Skeletal muscle satellite cell (primary cell): ENCODE measurements at regions not wholly inside any gene's neighbourhood (a gene's known extent, or its start where the extent isn't known, plus 50 kb on each side); places are given as distances from the start of the nearest gene placed in this dataset.

ENCODE experiments used
- H3K27me3 ChIP-seq: 2 replicates; pipeline ENCODE4 v1.7.0; 2013; ENCODE audit warnings: low read length; ENCODE audit not compliant: control insufficient read depth, insufficient read depth
- H3K36me3 ChIP-seq: 2 replicates; pipeline ENCODE4 v1.7.0; 2013; ENCODE audit warnings: mild to moderate bottlenecking, control low read depth, low read length; ENCODE audit not compliant: insufficient read depth
- H3K4me1 ChIP-seq: 2 replicates; pipeline ENCODE4 v1.7.0; 2013; ENCODE audit warnings: low read length; ENCODE audit not compliant: control insufficient read depth, insufficient read depth
- H3K4me2 ChIP-seq: 2 replicates; pipeline ENCODE4 v1.7.0; 2013; ENCODE audit warnings: mild to moderate bottlenecking, low read length
- H3K4me3 ChIP-seq: 2 replicates; pipeline ENCODE4 v1.7.0; 2013; ENCODE audit warnings: low read length
- H3K9ac ChIP-seq: 2 replicates; pipeline ENCODE4 v1.7.0; 2013; ENCODE audit warnings: mild to moderate bottlenecking, low read depth, low read length, moderate library complexity
- H3K9me3 ChIP-seq: replicated peaks from 2 replicates; pipeline ENCODE4 v1.7.0; 2013; ENCODE audit warnings: mild to moderate bottlenecking, control low read depth, low read length

GRCh38 chr14:85947461-85948139, 417.7 kb downstream of the FLRT2 start:
- H3K9me3 ChIP-seq, result no peaks in the 10 kb centered on the region
- no peak overlapping the region for H3K4me3 ChIP-seq
- H3K4me2 ChIP-seq, result no peak overlapping the region
- no peaks in the 10 kb centered on the region for H3K27me3 ChIP-seq
- no peaks in the 10 kb centered on the region for H3K4me1 ChIP-seq
- no peaks in the 10 kb centered on the region for H3K36me3 ChIP-seq
- no peak overlapping the region for H3K9ac ChIP-seq

DNA sequence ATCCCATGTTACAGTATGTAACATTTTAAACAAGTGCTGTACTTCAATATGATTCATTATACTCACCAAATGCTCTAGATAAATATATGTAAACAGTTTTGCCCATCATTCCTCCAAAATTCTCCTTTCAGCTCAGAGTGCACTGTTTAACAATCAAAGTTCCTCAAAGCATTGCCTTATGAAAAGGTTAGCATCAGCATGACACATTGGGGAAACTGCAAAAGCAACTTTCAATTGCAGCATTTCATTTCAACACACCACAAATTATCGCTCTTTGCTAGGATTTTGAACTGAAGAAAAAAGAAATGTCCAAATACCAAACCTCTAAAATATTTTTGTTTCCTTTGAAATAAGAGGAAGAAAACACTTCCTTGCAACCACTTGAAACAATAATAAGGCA, 413.2 kb downstream of the FLRT2 start:
- Histone ChIP-seq H3K4me3 (no peak overlapping the region), H3K9me3 (no peaks in the 10 kb centered on the region), H3K36me3 (no peaks in the 10 kb centered on the region)

DNA sequence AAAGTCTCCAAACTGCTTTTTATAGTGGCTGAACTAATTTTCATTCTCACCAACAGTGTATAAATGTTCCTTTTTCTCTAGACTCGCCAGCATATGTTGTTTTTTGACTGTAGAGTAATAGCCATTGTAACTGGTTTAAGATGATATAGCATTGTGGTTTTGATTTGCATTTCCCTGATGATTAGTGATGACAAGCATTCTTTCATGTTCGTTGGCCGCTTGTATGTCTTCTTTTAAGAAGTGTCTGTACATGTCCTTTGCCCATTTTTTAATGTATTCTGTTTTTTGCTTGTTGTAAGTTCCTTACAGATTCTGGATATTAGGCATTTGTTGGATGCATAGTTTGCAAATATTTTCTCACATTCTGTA, 404.9 kb downstream of the FLRT2 start:
- Histone ChIP-seq H3K4me3 (peak overlapping the region; percentile 41), H3K4me1 (no peaks in the 10 kb centered on the region), H3K27me3 (no peaks in the 10 kb centered on the region), H3K36me3 (no peaks in the 10 kb centered on the region), H3K9me3 (peaks cover 2% of the 10 kb centered on the region), H3K4me2 (no peak overlapping the region), H3K9ac (no peak overlapping the region)

More for the DNA sequence above, 413.2 kb downstream of the FLRT2 start:
- Histone ChIP-seq H3K9ac (no peak overlapping the region), H3K4me1 (no peaks in the 10 kb centered on the region), H3K4me2 (no peak overlapping the region), H3K27me3 (no peaks in the 10 kb centered on the region)

DNA sequence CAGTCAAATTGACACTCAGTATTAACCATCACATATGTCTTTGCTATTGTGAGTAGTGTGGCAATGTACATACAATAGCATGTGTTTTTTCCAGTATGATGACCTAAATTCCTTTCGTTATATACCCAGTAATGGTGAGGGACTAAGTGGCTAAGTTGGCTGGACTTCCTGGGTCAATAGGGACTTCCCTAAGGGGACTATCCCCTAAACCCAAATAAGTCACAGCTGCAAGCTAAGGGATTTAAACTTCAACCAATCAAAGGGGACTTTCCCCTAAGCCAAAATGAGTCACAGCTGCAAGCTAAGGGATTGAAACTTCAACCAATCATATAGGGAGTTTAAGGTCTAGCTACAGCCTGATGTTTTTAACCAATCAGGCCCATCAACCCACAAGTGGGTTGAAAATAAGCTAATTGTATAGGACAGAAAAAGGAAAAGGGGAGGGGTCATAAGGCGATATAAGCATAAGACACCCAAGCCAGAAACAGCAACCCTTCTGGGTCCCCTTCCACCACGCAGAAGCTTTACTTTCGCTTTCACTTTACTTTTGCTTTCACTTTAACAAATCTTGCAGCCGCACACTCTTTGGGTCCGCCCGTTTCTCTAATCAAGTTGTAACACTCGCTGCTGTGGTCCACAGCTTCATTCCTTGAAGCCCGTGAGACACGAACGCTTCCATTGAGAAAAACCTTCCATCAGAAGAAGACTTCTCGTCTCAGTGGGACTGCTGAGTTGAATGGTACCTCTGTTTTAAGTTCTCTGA, 404.4 kb downstream of the FLRT2 start:
- H3K4me1 ChIP-seq, result no peaks in the 10 kb centered on the region
- no peaks in the 10 kb centered on the region for H3K27me3 ChIP-seq
- H3K4me2 ChIP-seq, result no peak overlapping the region
- no peak overlapping the region for H3K9ac ChIP-seq
- H3K9me3 ChIP-seq, result peaks cover 4% of the 10 kb centered on the region
- H3K36me3 ChIP-seq, result no peaks in the 10 kb centered on the region
- H3K4me3 ChIP-seq, result peak overlapping the region; percentile 41

- no peaks in the 10 kb centered on the region for H3K4me1 ChIP-seq
- H3K4me3 ChIP-seq, result no peak overlapping the region
- no peak overlapping the region for H3K9ac ChIP-seq
- H3K4me2 ChIP-seq, result no peak overlapping the region
- H3K9me3 ChIP-seq, result no peaks in the 10 kb centered on the region
- H3K36me3 ChIP-seq, result no peaks in the 10 kb centered on the region
- no peaks in the 10 kb centered on the region for H3K27me3 ChIP-seq
These were observed 391.3 kb downstream of the FLRT2 start for GRCh38 chr14:85921241-85921640.

GRCh38 chr14:85917716-85918115, 387.8 kb downstream of the FLRT2 start:
- Histone ChIP-seq H3K36me3 (no peaks in the 10 kb centered on the region), H3K9me3 (no peaks in the 10 kb centered on the region), H3K4me2 (no peak overlapping the region), H3K9ac (no peak overlapping the region), H3K27me3 (no peaks in the 10 kb centered on the region), H3K4me3 (no peak overlapping the region), H3K4me1 (no peaks in the 10 kb centered on the region)

- no peaks in the 10 kb centered on the region for H3K9me3 ChIP-seq
- H3K4me1 ChIP-seq, result no peaks in the 10 kb centered on the region
- H3K27me3 ChIP-seq, result no peaks in the 10 kb centered on the region
- H3K36me3 ChIP-seq, result no peaks in the 10 kb centered on the region
- H3K4me2 ChIP-seq, result no peak overlapping the region
- no peak overlapping the region for H3K9ac ChIP-seq
- H3K4me3 ChIP-seq, result no peak overlapping the region
These were observed 385.8 kb downstream of the FLRT2 start for GRCh38 chr14:85915711-85916110.

- no peak overlapping the region for H3K9ac ChIP-seq
- no peak overlapping the region for H3K4me2 ChIP-seq
- H3K36me3 ChIP-seq, result no peaks in the 10 kb centered on the region
- no peaks in the 10 kb centered on the region for H3K9me3 ChIP-seq
- no peak overlapping the region for H3K4me3 ChIP-seq
- no peaks in the 10 kb centered on the region for H3K4me1 ChIP-seq
- no peaks in the 10 kb centered on the region for H3K27me3 ChIP-seq
These were observed 382.2 kb downstream of the FLRT2 start for GRCh38 chr14:85912141-85912540.

DNA sequence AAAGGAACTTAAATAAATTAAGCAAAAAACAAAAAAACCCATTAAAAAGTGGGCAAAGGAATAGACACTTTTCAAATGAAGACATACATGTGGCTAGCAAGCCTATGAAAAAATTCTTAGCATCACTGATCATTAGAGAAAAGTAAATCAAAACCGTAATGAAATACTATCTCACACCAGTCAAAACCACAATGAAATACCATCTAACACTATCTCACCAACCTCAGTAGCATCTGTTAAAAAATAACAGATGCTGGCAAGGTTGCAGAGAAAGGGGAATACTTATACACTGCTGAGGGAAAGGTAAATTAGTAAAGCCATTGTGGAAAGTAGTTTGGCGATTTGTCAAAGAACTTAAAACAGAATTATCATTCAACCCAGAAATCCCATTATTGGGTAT, 381.1 kb downstream of the FLRT2 start:
- Histone ChIP-seq H3K4me2 (no peak overlapping the region), H3K9me3 (no peaks in the 10 kb centered on the region), H3K27me3 (no peaks in the 10 kb centered on the region), H3K36me3 (no peaks in the 10 kb centered on the region), H3K9ac (no peak overlapping the region), H3K4me3 (no peak overlapping the region), H3K4me1 (no peaks in the 10 kb centered on the region)

GRCh38 chr14:85909581-85909980, 379.6 kb downstream of the FLRT2 start:
- H3K4me3 ChIP-seq, result no peak overlapping the region
- no peaks in the 10 kb centered on the region for H3K9me3 ChIP-seq
- no peaks in the 10 kb centered on the region for H3K4me1 ChIP-seq
- no peak overlapping the region for H3K9ac ChIP-seq
- no peak overlapping the region for H3K4me2 ChIP-seq
- no peaks in the 10 kb centered on the region for H3K27me3 ChIP-seq
- no peaks in the 10 kb centered on the region for H3K36me3 ChIP-seq

DNA sequence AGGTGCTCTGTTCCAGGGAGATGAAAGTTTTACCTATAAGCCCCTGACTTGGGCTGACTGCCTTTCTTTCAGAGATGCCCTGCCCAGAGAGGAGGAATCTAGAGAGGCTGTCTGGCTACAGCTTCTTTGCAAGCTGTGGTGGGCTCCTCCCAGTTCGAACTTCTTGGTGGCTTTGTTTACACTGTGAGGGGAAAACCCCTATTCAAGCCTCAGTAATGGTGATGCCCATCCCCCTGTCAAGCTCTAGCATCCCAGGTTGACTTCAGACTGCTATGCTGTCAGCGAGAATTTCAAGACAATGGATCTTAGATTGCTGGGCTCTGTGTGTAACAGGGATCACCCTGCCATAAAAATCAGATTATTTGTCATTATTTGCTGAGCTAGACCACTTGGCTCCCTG, 377.6 kb downstream of the FLRT2 start:
- Histone ChIP-seq H3K4me1 (no peaks in the 10 kb centered on the region), H3K4me3 (no peak overlapping the region), H3K9ac (no peak overlapping the region), H3K9me3 (no peaks in the 10 kb centered on the region), H3K27me3 (no peaks in the 10 kb centered on the region), H3K4me2 (no peak overlapping the region), H3K36me3 (no peaks in the 10 kb centered on the region)

DNA sequence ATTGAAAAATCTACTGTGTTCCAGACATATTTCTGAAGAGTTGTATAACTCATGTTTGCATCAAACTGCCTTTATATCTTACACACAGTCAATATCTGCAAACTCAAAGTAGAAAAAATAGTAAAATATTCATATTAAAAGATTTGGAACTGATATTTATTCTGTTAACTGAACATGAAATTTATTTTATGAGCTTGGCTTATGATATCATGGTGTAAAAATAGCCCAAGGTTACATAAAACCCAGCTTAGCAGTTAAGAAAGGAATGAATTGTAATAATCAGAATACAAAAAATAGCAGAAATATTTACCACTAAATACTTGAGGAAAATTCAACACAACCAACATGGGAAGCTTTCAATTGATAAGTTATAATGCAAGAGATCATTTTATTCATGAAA, 367.9 kb downstream of the FLRT2 start:
- H3K9me3 ChIP-seq, result peaks cover 3% of the 10 kb centered on the region

More for the DNA sequence above, 367.9 kb downstream of the FLRT2 start:
- no peaks in the 10 kb centered on the region for H3K27me3 ChIP-seq
- no peaks in the 10 kb centered on the region for H3K4me1 ChIP-seq
- no peaks in the 10 kb centered on the region for H3K36me3 ChIP-seq
- H3K4me3 ChIP-seq, result no peak overlapping the region
- H3K9ac ChIP-seq, result no peak overlapping the region
- H3K4me2 ChIP-seq, result no peak overlapping the region
